ENCODE measurements at regions not wholly inside any gene's neighbourhood (a gene's known extent, or its start where the extent isn't known, plus 50 kb on each side); places are given as distances from the start of the nearest gene placed in this dataset.

- H3K9me3 ChIP-seq, result no peaks in the 10 kb centered on the region
- H2AFZ ChIP-seq (ENCODE audit: low read depth), result 0 out of 2 replicates have a peak overlapping the region, but pooled peaks have one; percentile 51
- no peaks in the 10 kb centered on the region for H3K9me2 ChIP-seq
- no peak for DNase-seq
- ChIA-PET POLR2A (no interaction called here), CTCF (interaction anchor here (1.0 to 2.1 kb wide), 6 partner anchors 12 to 293 kb away, joined by 3 to 5 read pairs (median 4); no protein-coding TSS in a partner anchor)
- no peak overlapping the region for H3K4me2 ChIP-seq
- no peak overlapping the region for H3K27ac ChIP-seq (ENCODE audit: low read depth in 2 of 2, low read length in 1 of 2)
- H3K36me3 ChIP-seq (replicated peaks in 1 of 2; ENCODE audit: control insufficient read depth in 1 of 2, insufficient read depth in 2 of 2, low read length in 1 of 2), result no peaks in the 10 kb centered on the region
- no peak overlapping the region for H3K9ac ChIP-seq
- WGBS (ENCODE audit: low lambda C conversion rate), result 76% methylated on average over 11 of the region's 11 CpGs
- no peaks in the 10 kb centered on the region for H3K27me3 ChIP-seq (ENCODE audit: insufficient read depth)
- H3K79me2 ChIP-seq (ENCODE audit: insufficient read depth), result no peaks in the 10 kb centered on the region
- H3F3A ChIP-seq (replicated peaks; ENCODE audit: insufficient read depth), result no peaks in the 10 kb centered on the region
- no peaks in the 10 kb centered on the region for H4K20me1 ChIP-seq (ENCODE audit: insufficient read depth)
- TF ChIP-seq CTCF (IDR thresholded peaks at IDR 0.05), result no peak
- no peak for TF ChIP-seq NFIC (IDR thresholded peaks at IDR 0.05; ENCODE audit: borderline replicate concordance)
- TF ChIP-seq TCF12 (IDR thresholded peaks at IDR 0.05), result no peak
- TF ChIP-seq NRF1 (IDR thresholded peaks at IDR 0.05; ENCODE audit: low read depth, low read length), result no peak
- TF ChIP-seq GABPA (IDR thresholded peaks at IDR 0.05; ENCODE audit: low read depth), result no peak
- no peak for TF ChIP-seq USF1 (IDR thresholded peaks at IDR 0.05; ENCODE audit: borderline replicate concordance, low read depth)
- no peak for TF ChIP-seq RCOR1 (IDR thresholded peaks at IDR 0.05; ENCODE audit: low read length)
- TF ChIP-seq RXRA (IDR thresholded peaks at IDR 0.05; ENCODE audit: borderline replicate concordance, low read depth), result no peak
- no peak for TF ChIP-seq FOXM1 (IDR thresholded peaks at IDR 0.05; ENCODE audit: low read depth)
- TF ChIP-seq EZH2phosphoT487 (IDR thresholded peaks at IDR 0.05; ENCODE audit: borderline replicate concordance, low read depth), result no peak
- no peaks in the 10 kb centered on the region for H3K4me1 ChIP-seq (ENCODE audit: control insufficient read depth in 1 of 2, insufficient read depth in 2 of 2, low read depth in 1 of 2, low read length in 1 of 2)
- H3K4me3 ChIP-seq (ENCODE audit: low read depth in 2 of 2, low read length in 1 of 2), result no peak overlapping the region
Observed at GRCh38 chr5:77869116-77869798, 93.1 kb upstream of the TBCA start.

- H3K36me3 ChIP-seq (replicated peaks in 1 of 2; ENCODE audit: control insufficient read depth in 1 of 2, insufficient read depth in 2 of 2, low read length in 1 of 2), result no peaks in the 10 kb centered on the region
- POLR2A ChIA-PET, result no interaction called here
- H3K9me2 ChIP-seq, result no peaks in the 10 kb centered on the region
- no peak for TF ChIP-seq FOSL2 (IDR thresholded peaks at IDR 0.05; ENCODE audit: borderline replicate concordance, low read depth)
- TF ChIP-seq RAD21 (IDR thresholded peaks at IDR 0.05; ENCODE audit: low read length), result peak; percentile 30; the same call in 1 of the 2 replicates
- TF ChIP-seq CHD2 (IDR thresholded peaks at IDR 0.05; ENCODE audit: low read length, partially characterized antibody), result no peak
- H2AFZ ChIP-seq (ENCODE audit: low read depth), result no peak overlapping the region
- peak; percentile 19 for DNase-seq
- H3K79me2 ChIP-seq (ENCODE audit: insufficient read depth), result no peaks in the 10 kb centered on the region
- H3F3A ChIP-seq (replicated peaks; ENCODE audit: insufficient read depth), result no peaks in the 10 kb centered on the region
- no peak overlapping the region for H3K4me2 ChIP-seq
- no peaks in the 10 kb centered on the region for H3K9me3 ChIP-seq
- whole genome bisulfite sequencing (ENCODE audit: low lambda C conversion rate), result 100% methylated on average over 4 of the region's 4 CpGs
- no peaks in the 10 kb centered on the region for H3K4me1 ChIP-seq (ENCODE audit: control insufficient read depth in 1 of 2, insufficient read depth in 2 of 2, low read depth in 1 of 2, low read length in 1 of 2)
- H3K4me3 ChIP-seq (ENCODE audit: low read depth in 2 of 2, low read length in 1 of 2), result no peak overlapping the region
- no peak overlapping the region for H3K9ac ChIP-seq
- H4K20me1 ChIP-seq (ENCODE audit: insufficient read depth), result no peaks in the 10 kb centered on the region
- CTCF ChIA-PET, result interaction anchor here (0.6 to 1.6 kb wide), 5 partner anchors 9 to 248 kb away, joined by 3 to 5 read pairs (median 4); no protein-coding TSS in a partner anchor
- no peaks in the 10 kb centered on the region for H3K27me3 ChIP-seq (ENCODE audit: insufficient read depth)
- H3K27ac ChIP-seq (ENCODE audit: low read depth in 2 of 2, low read length in 1 of 2), result no peak overlapping the region
Observed at GRCh38 chr5:77867914-77868313, 91.8 kb upstream of the TBCA start.
